GM21737 (cell line): ENCODE measurements at regions not wholly inside any gene's neighbourhood (a gene's known extent, or its start where the extent isn't known, plus 50 kb on each side); places are given as distances from the start of the nearest gene placed in this dataset.
"Not testable (repeated sequence)": the region's sequence is repeated elsewhere in the genome, so short reads cannot be mapped to it uniquely, and the experiment has no call there.

Experiments used
- ATAC-seq: cut with Tn5 transposase; IDR thresholded peaks from one replicate; pipeline ENCODE4 v1.9.1; 2021; ENCODE audit warnings: mild to moderate bottlenecking, moderate library complexity; ENCODE audit not compliant: unreplicated experiment

GRCh38 chr11:41675205-41675604 is 215.8 kb upstream of the LRRC4C start:
- ATAC-seq = no peak

- no peak for ATAC-seq
Observed at GRCh38 chr11:41713030-41713429, 253.6 kb upstream of the LRRC4C start.

GRCh38 chr11:41714101-41714500 is 254.6 kb upstream of the LRRC4C start:
- ATAC-seq = no peak

- no peak for ATAC-seq
Observed at GRCh38 chr11:41716862-41717261, 257.4 kb upstream of the LRRC4C start.

GRCh38 chr11:41720761-41721160 is 261.3 kb upstream of the LRRC4C start:
- ATAC-seq = no peak

- ATAC-seq = not testable (repeated sequence)
Observed at GRCh38 chr11:41728161-41728560, 268.7 kb upstream of the LRRC4C start.

- ATAC-seq = no peak
Observed at GRCh38 chr11:41775296-41775695, 315.8 kb upstream of the LRRC4C start.

- ATAC-seq = no peak
Observed at GRCh38 chr11:41779401-41779960, 320.0 kb upstream of the LRRC4C start.

GRCh38 chr11:41781441-41781840 is 322.0 kb upstream of the LRRC4C start:
- no peak for ATAC-seq

GRCh38 chr11:41784513-41785335 is 325.3 kb upstream of the LRRC4C start:
- no peak for ATAC-seq

- no peak for ATAC-seq
Observed at GRCh38 chr11:41786087-41786486, 326.6 kb upstream of the LRRC4C start.

- no peak for ATAC-seq
Observed at GRCh38 chr11:41788177-41788576, 328.7 kb upstream of the LRRC4C start.

- no peak for ATAC-seq
Observed at GRCh38 chr11:41789376-41789775, 329.9 kb upstream of the LRRC4C start.

- no peak for ATAC-seq
Observed at GRCh38 chr11:41795004-41795403, 335.6 kb upstream of the LRRC4C start.

- ATAC-seq = no peak
Observed at GRCh38 chr11:41799754-41800153, 340.3 kb upstream of the LRRC4C start.

GRCh38 chr11:41803895-41804294 is 344.4 kb upstream of the LRRC4C start:
- ATAC-seq = no peak

- ATAC-seq = no peak
Observed at GRCh38 chr11:41816396-41816795, 356.9 kb upstream of the LRRC4C start.

- not testable (repeated sequence) for ATAC-seq
Observed at GRCh38 chr11:41824287-41824686, 364.8 kb upstream of the LRRC4C start.

GRCh38 chr11:41826085-41826484 is 366.6 kb upstream of the LRRC4C start:
- no peak for ATAC-seq

GRCh38 chr11:41836431-41836830 is 377.0 kb upstream of the LRRC4C start:
- ATAC-seq = no peak

- no peak for ATAC-seq
Observed at GRCh38 chr11:41842673-41843072, 383.2 kb upstream of the LRRC4C start.

- ATAC-seq = no peak
Observed at GRCh38 chr11:41845066-41845465, 385.6 kb upstream of the LRRC4C start.

GRCh38 chr11:41848349-41848748 is 388.9 kb upstream of the LRRC4C start:
- no peak for ATAC-seq
